ENCODE measurements at regions not wholly inside any gene's neighbourhood (a gene's known extent, or its start where the extent isn't known, plus 50 kb on each side); places are given as distances from the start of the nearest gene placed in this dataset.

DNA sequence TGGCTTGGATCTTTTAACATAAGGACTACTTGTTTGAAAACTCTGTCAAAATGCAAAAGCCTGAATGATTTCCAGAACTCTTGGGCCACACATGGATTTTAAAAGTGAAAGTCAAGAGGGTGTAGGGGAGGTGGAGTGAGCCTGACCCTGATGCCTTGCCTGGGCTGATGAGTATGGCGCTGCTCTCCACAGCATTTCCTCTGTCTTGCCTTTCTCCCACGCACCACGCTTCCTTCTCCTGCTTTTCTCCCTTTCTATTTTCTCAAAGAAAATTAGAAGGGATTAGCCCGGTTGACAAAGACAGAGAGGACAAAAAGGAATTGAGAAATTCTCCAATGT, 207.0 kb upstream of the CCDC68 start:
- H3K4me2 ChIP-seq = no peak overlapping the region
- no peak for TF ChIP-seq EZH2 (IDR thresholded peaks at IDR 0.05)
- TF ChIP-seq CTCF (IDR thresholded peaks at IDR 0.05) = no peak
- TF ChIP-seq EZH2phosphoT487 (IDR thresholded peaks at IDR 0.05) = no peak
- H3K4me1 ChIP-seq = peaks cover 5% of the 10 kb centered on the region
- H3K4me1 Mint-ChIP-seq = no peaks in the 10 kb centered on the region
- H4K20me1 ChIP-seq (ENCODE audit: low read depth) = no peaks in the 10 kb centered on the region
- DNase-seq (ENCODE audit: low spot score) = peak; percentile 13
- H3K36me3 ChIP-seq = no peaks in the 10 kb centered on the region
- H3K27ac Mint-ChIP-seq = no peak overlapping the region
- H3K4me3 Mint-ChIP-seq = no peak overlapping the region
- H3K9ac ChIP-seq = no peak overlapping the region
- H2AFZ ChIP-seq (replicated peaks) = no peak overlapping the region
- H3K27me3 Mint-ChIP-seq (ENCODE audit: insufficient read depth, low read depth) = no peaks in the 10 kb centered on the region
- H3K9me3 Mint-ChIP-seq = no peaks in the 10 kb centered on the region
- H3K79me2 ChIP-seq (ENCODE audit: low read depth) = no peaks in the 10 kb centered on the region
- H3K27ac ChIP-seq = no peak overlapping the region
- no peak overlapping the region for H3K4me3 ChIP-seq
- H3K36me3 Mint-ChIP-seq = no peaks in the 10 kb centered on the region
- no peaks in the 10 kb centered on the region for H3K27me3 ChIP-seq
- no peaks in the 10 kb centered on the region for H3F3A ChIP-seq (ENCODE audit: low read depth)
- no peaks in the 10 kb centered on the region for H3K9me3 ChIP-seq (ENCODE audit: low read depth)

DNA sequence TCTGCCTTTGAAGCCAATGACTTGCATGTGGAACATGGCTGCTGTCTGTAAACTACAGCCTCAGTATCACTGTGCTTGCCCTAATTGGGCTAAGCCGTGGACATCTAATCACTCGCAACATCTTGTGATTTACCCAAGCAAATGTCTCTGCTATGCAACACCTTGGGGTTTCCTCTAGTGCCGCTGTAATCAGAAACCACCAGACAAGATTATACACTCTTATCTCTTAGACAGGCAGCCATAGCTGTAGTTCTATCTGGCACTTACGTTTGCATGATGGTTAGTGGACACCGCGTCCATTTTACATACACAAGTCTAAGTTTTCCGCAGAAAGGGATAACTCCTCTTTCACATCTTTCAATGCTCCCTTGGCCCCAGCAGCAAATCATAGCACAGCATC, 204.3 kb upstream of the CCDC68 start:
- Mint-ChIP-seq H3K36me3 (no peaks in the 10 kb centered on the region), H3K4me3 (no peak overlapping the region), H3K27me3 (ENCODE audit: insufficient read depth, low read depth) (peaks cover 6% of the 10 kb centered on the region), H3K4me1 (no peaks in the 10 kb centered on the region), H3K27ac (no peak overlapping the region), H3K9me3 (no peaks in the 10 kb centered on the region)
- peaks cover 5% of the 10 kb centered on the region for H3K4me1 ChIP-seq
- H3K27ac ChIP-seq = no peak overlapping the region
- no peak overlapping the region for H3K9ac ChIP-seq
- no peak overlapping the region for H3K4me3 ChIP-seq
- H3K4me2 ChIP-seq = no peak overlapping the region
- H2AFZ ChIP-seq (replicated peaks) = no peak overlapping the region
- H3K27me3 ChIP-seq = no peaks in the 10 kb centered on the region
- no peaks in the 10 kb centered on the region for H3K79me2 ChIP-seq (ENCODE audit: low read depth)
- no peaks in the 10 kb centered on the region for H3K9me3 ChIP-seq (ENCODE audit: low read depth)
- no peaks in the 10 kb centered on the region for H4K20me1 ChIP-seq (ENCODE audit: low read depth)
- DNase-seq (ENCODE audit: low spot score) = no peak
- no peaks in the 10 kb centered on the region for H3F3A ChIP-seq (ENCODE audit: low read depth)
- TF ChIP-seq EZH2phosphoT487 (IDR thresholded peaks at IDR 0.05) = no peak
- TF ChIP-seq EZH2 (IDR thresholded peaks at IDR 0.05) = no peak
- TF ChIP-seq CTCF (IDR thresholded peaks at IDR 0.05) = no peak
- H3K36me3 ChIP-seq = no peaks in the 10 kb centered on the region

DNA sequence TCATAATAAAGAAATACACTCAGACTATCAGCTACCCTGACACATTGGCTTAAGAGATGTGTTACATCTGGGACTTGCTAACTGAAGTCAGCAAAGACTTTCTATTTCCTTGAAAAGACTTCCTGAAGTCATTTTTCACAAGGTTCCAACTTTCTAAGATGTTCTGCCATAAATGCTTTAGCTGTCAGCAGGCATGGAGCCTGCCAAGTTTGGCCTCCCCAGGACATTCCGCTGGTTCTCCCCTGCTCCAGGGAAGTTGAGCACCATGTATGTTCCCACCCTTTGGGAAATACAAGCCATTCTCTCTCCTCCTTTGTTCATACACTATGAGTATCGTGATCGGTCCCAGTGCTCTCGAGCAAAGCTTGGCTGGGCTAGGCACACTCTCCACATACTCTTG, 202.7 kb upstream of the CCDC68 start:
- H3K79me2 ChIP-seq (ENCODE audit: low read depth) = no peaks in the 10 kb centered on the region
- H3K4me1 ChIP-seq = peaks cover 5% of the 10 kb centered on the region
- Mint-ChIP-seq H3K4me3 (no peak overlapping the region), H3K27ac (no peak overlapping the region), H3K4me1 (no peaks in the 10 kb centered on the region), H3K9me3 (no peaks in the 10 kb centered on the region), H3K36me3 (no peaks in the 10 kb centered on the region), H3K27me3 (ENCODE audit: insufficient read depth, low read depth) (peaks cover 6% of the 10 kb centered on the region)
- H3K4me2 ChIP-seq = no peak overlapping the region
- H3K4me3 ChIP-seq = no peak overlapping the region
- no peaks in the 10 kb centered on the region for H3F3A ChIP-seq (ENCODE audit: low read depth)
- no peaks in the 10 kb centered on the region for H3K27me3 ChIP-seq
- H2AFZ ChIP-seq (replicated peaks) = no peak overlapping the region
- no peak overlapping the region for H3K9ac ChIP-seq
- H3K27ac ChIP-seq = no peak overlapping the region
- H3K9me3 ChIP-seq (ENCODE audit: low read depth) = no peaks in the 10 kb centered on the region
- DNase-seq (ENCODE audit: low spot score) = no peak
- H3K36me3 ChIP-seq = no peaks in the 10 kb centered on the region
- no peaks in the 10 kb centered on the region for H4K20me1 ChIP-seq (ENCODE audit: low read depth)
- TF ChIP-seq CTCF (IDR thresholded peaks at IDR 0.05) = no peak
- no peak for TF ChIP-seq EZH2 (IDR thresholded peaks at IDR 0.05)
- TF ChIP-seq EZH2phosphoT487 (IDR thresholded peaks at IDR 0.05) = no peak

DNA sequence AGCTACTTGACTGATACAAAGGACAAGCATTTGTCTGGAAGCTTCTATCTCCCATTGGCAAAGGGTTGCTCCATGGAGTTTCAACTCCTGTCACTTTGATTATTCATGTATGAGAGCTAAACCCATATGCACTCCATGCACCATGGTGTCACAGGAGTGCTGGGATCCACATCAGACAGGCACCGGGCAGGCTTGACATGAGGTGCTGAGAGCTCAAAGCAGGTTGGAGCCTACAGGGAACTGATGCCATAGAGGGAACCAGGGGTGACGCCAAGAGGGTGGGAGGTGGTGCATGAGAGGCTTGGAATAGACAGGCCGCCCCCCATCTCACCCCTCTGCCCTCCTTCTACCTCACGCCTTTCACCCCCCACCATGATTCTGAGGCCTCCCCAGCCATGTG, 199.8 kb upstream of the CCDC68 start:
- Histone ChIP-seq H4K20me1 (ENCODE audit: low read depth) (no peaks in the 10 kb centered on the region), H3K79me2 (ENCODE audit: low read depth) (no peaks in the 10 kb centered on the region), H3F3A (ENCODE audit: low read depth) (no peaks in the 10 kb centered on the region), H3K27me3 (no peaks in the 10 kb centered on the region), H3K4me1 (no peaks in the 10 kb centered on the region), H3K4me3 (no peak overlapping the region), H3K4me2 (no peak overlapping the region), H3K9me3 (ENCODE audit: low read depth) (no peaks in the 10 kb centered on the region), H3K9ac (no peak overlapping the region), H3K36me3 (no peaks in the 10 kb centered on the region), H3K27ac (no peak overlapping the region), H2AFZ (replicated peaks) (no peak overlapping the region)
- no peak for DNase-seq (ENCODE audit: low spot score)
- Mint-ChIP-seq H3K27me3 (ENCODE audit: insufficient read depth, low read depth) (peaks cover 6% of the 10 kb centered on the region), H3K9me3 (no peaks in the 10 kb centered on the region), H3K4me1 (no peaks in the 10 kb centered on the region), H3K27ac (no peak overlapping the region), H3K4me3 (no peak overlapping the region), H3K36me3 (no peaks in the 10 kb centered on the region)
- TF ChIP-seq EZH2 (IDR thresholded peaks at IDR 0.05) (no peak), EZH2phosphoT487 (IDR thresholded peaks at IDR 0.05) (no peak), CTCF (IDR thresholded peaks at IDR 0.05) (no peak)

Data from neural progenitor cell (in vitro differentiated cells).